ENCODE measurements at regions not wholly inside any gene's neighbourhood (a gene's known extent, or its start where the extent isn't known, plus 50 kb on each side); places are given as distances from the start of the nearest gene placed in this dataset.
"Not testable (repeated sequence)": the region's sequence is repeated elsewhere in the genome, so short reads cannot be mapped to it uniquely, and the experiment has no call there.

DNA sequence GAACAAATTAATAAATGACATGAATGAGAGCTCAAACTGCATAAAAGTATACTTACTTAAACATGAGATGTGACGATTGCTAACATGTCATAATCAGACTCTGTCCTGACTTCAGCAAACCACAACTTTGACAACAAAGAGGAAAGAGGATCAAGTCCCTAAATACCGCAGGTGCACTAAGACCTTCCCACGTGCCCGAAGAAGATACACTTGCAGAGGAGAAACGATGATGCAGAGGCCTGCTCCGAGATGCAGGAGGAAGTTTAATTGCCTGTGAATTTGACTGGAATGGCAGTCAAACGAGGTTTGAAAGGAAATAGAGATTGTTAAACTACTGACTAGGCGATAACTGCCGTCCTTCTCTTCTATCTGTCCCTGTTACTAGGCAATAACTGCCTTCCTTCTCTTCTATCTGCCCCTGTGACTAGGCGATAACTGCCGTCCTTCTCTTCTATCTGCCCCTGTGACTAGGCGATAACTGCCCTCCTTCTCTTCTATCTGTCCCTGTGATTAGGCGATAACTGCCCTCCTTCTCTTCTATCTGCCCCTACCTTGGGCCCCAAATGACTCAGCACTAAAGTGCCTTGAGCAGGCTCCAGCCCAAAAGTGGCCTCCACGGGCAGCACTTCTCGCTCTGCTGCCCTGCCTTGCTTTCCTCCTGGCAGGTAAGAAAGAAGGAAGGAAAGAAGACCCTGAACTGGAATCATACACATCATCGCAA lies 2226.0 kb upstream of the DEFB115 start:
- DNase-seq; H3K27ac Mint-ChIP-seq; H3K4me1 Mint-ChIP-seq (ENCODE audit: low read depth); H3K27me3 Mint-ChIP-seq; POLR2A ChIA-PET; ATAC-seq; CTCF ChIA-PET; H3K36me3 Mint-ChIP-seq (ENCODE audit: low read depth); H3K9me3 Mint-ChIP-seq; H3K4me3 Mint-ChIP-seq; intact Hi-C loops (cut with micrococcal nuclease): not testable (repeated sequence)

DNA sequence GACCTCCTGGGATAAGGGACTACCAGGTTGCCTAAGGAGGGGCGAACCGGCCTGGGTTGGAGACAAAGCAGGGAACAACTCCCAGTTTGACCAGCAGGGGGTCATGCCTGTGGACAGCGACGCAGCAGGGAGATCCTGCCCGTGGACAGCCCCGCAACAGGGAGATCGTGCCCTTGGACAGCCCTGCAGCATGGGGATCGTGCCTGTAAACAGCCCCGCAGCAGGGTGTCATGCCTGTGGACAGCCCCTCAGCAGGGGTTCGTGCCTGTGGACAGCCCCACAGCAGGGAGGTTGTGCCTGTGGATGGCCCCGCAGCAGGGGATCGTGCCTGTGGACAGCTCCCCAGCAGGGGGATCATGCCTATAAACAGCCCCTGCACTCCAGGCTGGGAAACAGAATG lies 2213.2 kb upstream of the DEFB115 start:
- DNase-seq; H3K4me1 Mint-ChIP-seq (ENCODE audit: low read depth); POLR2A ChIA-PET; H3K36me3 Mint-ChIP-seq (ENCODE audit: low read depth); intact Hi-C loops (cut with micrococcal nuclease); H3K27ac Mint-ChIP-seq; ATAC-seq; H3K9me3 Mint-ChIP-seq; H3K4me3 Mint-ChIP-seq; H3K27me3 Mint-ChIP-seq; CTCF ChIA-PET: not testable (repeated sequence)

DNA sequence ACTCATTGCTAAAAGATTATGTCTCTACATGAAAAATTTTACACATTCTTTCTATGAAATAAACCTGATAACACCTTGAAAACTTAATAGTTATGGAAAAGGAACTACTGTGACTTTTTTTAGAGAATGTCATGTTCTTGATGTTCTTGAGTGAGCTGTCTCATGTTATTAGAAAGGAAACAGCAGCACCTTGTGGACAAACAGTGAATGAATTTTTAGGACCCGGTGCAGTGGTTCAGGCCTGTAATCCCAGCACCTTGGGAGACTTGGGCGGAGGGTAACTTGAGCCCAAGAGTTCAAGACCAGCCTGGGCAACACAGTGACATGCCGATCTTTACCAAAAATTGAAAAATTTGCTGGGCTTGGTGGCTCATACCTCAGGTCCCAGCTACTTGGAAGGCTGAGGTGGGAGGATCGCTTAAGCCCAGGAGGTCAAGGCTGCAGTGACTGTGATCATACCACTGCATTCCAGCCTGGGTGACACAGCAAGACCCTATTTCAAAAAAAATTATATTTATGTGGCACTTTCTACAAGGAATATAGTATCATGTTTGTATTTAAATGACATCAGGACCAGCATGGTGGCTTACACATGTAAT lies 2207.4 kb upstream of the DEFB115 start:
- peaks cover 10% of the 10 kb centered on the region for H3K9me3 Mint-ChIP-seq
- DNase-seq, result peak; percentile 3
- H3K27ac Mint-ChIP-seq; CTCF ChIA-PET; H3K4me3 Mint-ChIP-seq; intact Hi-C loops (cut with micrococcal nuclease); H3K4me1 Mint-ChIP-seq (ENCODE audit: low read depth); ATAC-seq; H3K27me3 Mint-ChIP-seq; POLR2A ChIA-PET; H3K36me3 Mint-ChIP-seq (ENCODE audit: low read depth): not testable (repeated sequence)
- TF ChIP-seq, protein P1, sequence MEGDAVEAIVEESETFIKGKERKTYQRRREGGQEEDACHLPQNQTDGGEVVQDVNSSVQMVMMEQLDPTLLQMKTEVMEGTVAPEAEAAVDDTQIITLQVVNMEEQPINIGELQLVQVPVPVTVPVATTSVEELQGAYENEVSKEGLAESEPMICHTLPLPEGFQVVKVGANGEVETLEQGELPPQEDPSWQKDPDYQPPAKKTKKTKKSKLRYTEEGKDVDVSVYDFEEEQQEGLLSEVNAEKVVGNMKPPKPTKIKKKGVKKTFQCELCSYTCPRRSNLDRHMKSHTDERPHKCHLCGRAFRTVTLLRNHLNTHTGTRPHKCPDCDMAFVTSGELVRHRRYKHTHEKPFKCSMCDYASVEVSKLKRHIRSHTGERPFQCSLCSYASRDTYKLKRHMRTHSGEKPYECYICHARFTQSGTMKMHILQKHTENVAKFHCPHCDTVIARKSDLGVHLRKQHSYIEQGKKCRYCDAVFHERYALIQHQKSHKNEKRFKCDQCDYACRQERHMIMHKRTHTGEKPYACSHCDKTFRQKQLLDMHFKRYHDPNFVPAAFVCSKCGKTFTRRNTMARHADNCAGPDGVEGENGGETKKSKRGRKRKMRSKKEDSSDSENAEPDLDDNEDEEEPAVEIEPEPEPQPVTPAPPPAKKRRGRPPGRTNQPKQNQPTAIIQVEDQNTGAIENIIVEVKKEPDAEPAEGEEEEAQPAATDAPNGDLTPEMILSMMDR (IDR thresholded peaks at IDR 0.05), result peak; percentile 21

- POLR2A ChIA-PET; H3K36me3 Mint-ChIP-seq (ENCODE audit: low read depth); DNase-seq; H3K27me3 Mint-ChIP-seq; intact Hi-C loops (cut with micrococcal nuclease); H3K4me1 Mint-ChIP-seq (ENCODE audit: low read depth); H3K27ac Mint-ChIP-seq; H3K4me3 Mint-ChIP-seq; ATAC-seq: not testable (repeated sequence)
- peaks cover 19% of the 10 kb centered on the region for H3K9me3 Mint-ChIP-seq
- CTCF ChIA-PET, result interaction anchor here (1.0 kb wide), 1 partner anchor 28 kb away, joined by 4 read pairs; no protein-coding TSS in a partner anchor
- TF ChIP-seq, protein P1 (IDR thresholded peaks at IDR 0.05), result peak; percentile 51
Measured at GRCh38 chr20:29057866-29058484, 2199.5 kb upstream of the DEFB115 start.

- DNase-seq; CTCF ChIA-PET; intact Hi-C loops (cut with micrococcal nuclease); POLR2A ChIA-PET; H3K4me3 Mint-ChIP-seq; H3K36me3 Mint-ChIP-seq (ENCODE audit: low read depth); ATAC-seq; H3K4me1 Mint-ChIP-seq (ENCODE audit: low read depth); H3K27ac Mint-ChIP-seq; H3K27me3 Mint-ChIP-seq: not testable (repeated sequence)
- H3K9me3 Mint-ChIP-seq, result peaks cover 31% of the 10 kb centered on the region
Measured at GRCh38 chr20:29062451-29062850, 2195.0 kb upstream of the DEFB115 start.

GRCh38 chr20:29066341-29066740 lies 2191.1 kb upstream of the DEFB115 start:
- H3K27ac Mint-ChIP-seq; H3K4me1 Mint-ChIP-seq (ENCODE audit: low read depth); CTCF ChIA-PET; H3K27me3 Mint-ChIP-seq; DNase-seq; H3K36me3 Mint-ChIP-seq (ENCODE audit: low read depth); intact Hi-C loops (cut with micrococcal nuclease); ATAC-seq; H3K4me3 Mint-ChIP-seq; POLR2A ChIA-PET: not testable (repeated sequence)
- peaks cover 31% of the 10 kb centered on the region for H3K9me3 Mint-ChIP-seq

DNA sequence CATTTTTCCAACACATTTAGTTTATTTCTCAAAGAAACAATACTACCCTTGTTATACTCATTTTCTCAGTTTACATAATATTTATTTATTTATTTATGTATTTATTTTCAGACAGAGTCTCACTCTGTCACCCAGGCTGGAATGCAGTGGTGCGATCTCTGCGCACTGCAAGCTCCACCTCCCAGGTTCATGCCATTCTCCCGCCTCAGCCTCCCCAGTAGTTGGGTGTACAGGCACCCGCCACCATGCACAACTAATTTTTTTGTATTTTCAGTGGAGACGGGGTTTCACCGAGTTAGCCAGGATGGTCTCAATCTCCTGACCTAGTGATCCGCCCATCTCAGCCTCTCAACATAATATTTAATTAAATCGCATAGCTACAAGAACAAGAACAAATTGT lies 2183.8 kb upstream of the DEFB115 start:
- H3K27me3 Mint-ChIP-seq; H3K4me3 Mint-ChIP-seq; intact Hi-C loops (cut with micrococcal nuclease); H3K36me3 Mint-ChIP-seq (ENCODE audit: low read depth); POLR2A ChIA-PET; DNase-seq; H3K27ac Mint-ChIP-seq; ATAC-seq; H3K9me3 Mint-ChIP-seq; H3K4me1 Mint-ChIP-seq (ENCODE audit: low read depth); CTCF ChIA-PET: not testable (repeated sequence)

Measured in activated CD8-positive, alpha-beta T cell treated with anti-CD3 and anti-CD28 coated beads for 36 hours (primary cell).